Suprapubic skin (tissue), 4 donors: ENCODE measurements at regions not wholly inside any gene's neighbourhood (a gene's known extent, or its start where the extent isn't known, plus 50 kb on each side); places are given as distances from the start of the nearest gene placed in this dataset.

Experiments used
- DNase-seq, 2 donors: peaks; one replicate each; pipeline ENCODE4 v3.0.0-alpha.2; 2019; ENCODE audit warnings: low spot score in 2 of 2
- H3K27ac ChIP-seq: fragments of 200-600 bp; sonication (generic); one replicate; pipeline ENCODE4 v1.5.1; 2019
- H3K27me3 ChIP-seq: fragments of 200-600 bp; sonication (generic); one replicate; pipeline ENCODE4 v1.5.1; 2019
- H3K36me3 ChIP-seq: fragments of 200-600 bp; sonication (generic); one replicate; pipeline ENCODE4 v1.5.1; 2019
- H3K4me1 ChIP-seq: fragments of 200-600 bp; sonication (generic); one replicate; pipeline ENCODE4 v1.5.1; 2019
- H3K4me3 ChIP-seq: fragments of 200-600 bp; sonication (generic); one replicate; pipeline ENCODE4 v1.5.1; 2019; ENCODE audit warnings: mild to moderate bottlenecking
- H3K9me3 ChIP-seq: fragments of 200-600 bp; sonication (generic); one replicate; pipeline ENCODE4 v1.5.1; 2019
- CTCF ChIP-seq, 2 donors: fragments of 200-600 bp in 1 of 2; fragments of 450-650 bp in 1 of 2; sonication (generic) in 1 of 2; IDR thresholded peaks; one replicate each; pipeline ENCODE4 v1.5.1; 2016 to 2019; ENCODE audit warnings: antibody characterized with exemption in 2 of 2, mild to moderate bottlenecking in 1 of 2, moderate library complexity in 1 of 2
- EP300 ChIP-seq: sonication (generic); formaldehyde crosslinking; IDR thresholded peaks from one replicate; pipeline ENCODE4 v1.6.1; 2017; ENCODE audit warnings: antibody characterized with exemption
- POLR2A ChIP-seq, 2 donors: fragments of 450-650 bp; IDR thresholded peaks; one replicate each; pipeline ENCODE4 v1.6.1; 2017; ENCODE audit warnings: antibody characterized with exemption in 2 of 2, mild to moderate bottlenecking in 2 of 2, moderate library complexity in 2 of 2
- POLR2AphosphoS5 ChIP-seq, 3 donors: sonication (generic); formaldehyde crosslinking; IDR thresholded peaks; one replicate each; pipeline ENCODE4 v1.6.1; 2017; ENCODE audit warnings: antibody characterized with exemption in 3 of 3
- WGBS: methylation state at CpG from one replicate; pipeline ENCODE4 v1.1.5; 2018; 5-methylcytosine and 5-hydroxymethylcytosine counted together

GRCh38 chr5:156109317-156110023 is 217.5 kb upstream of the SGCD start:
- no peaks in the 10 kb centered on the region for H3K36me3 ChIP-seq
- H3K4me3 ChIP-seq: no peak overlapping the region
- DNase-seq: no peak
- H3K27me3 ChIP-seq: no peaks in the 10 kb centered on the region
- WGBS: 64% methylated on average over 2 of the region's 2 CpGs
- H3K27ac ChIP-seq: no peak overlapping the region
- H3K4me1 ChIP-seq: no peaks in the 10 kb centered on the region
- TF ChIP-seq POLR2A (IDR thresholded peaks at IDR 0.05) (no peak), CTCF (IDR thresholded peaks at IDR 0.05) (no peak), EP300 (no peak), POLR2AphosphoS5 (IDR thresholded peaks at IDR 0.05) (no peak)
- H3K9me3 ChIP-seq: no peaks in the 10 kb centered on the region

- TF ChIP-seq CTCF (IDR thresholded peaks at IDR 0.05): no peak
- TF ChIP-seq POLR2A (IDR thresholded peaks at IDR 0.05): no peak
- TF ChIP-seq POLR2AphosphoS5 (IDR thresholded peaks at IDR 0.05): no peak
- no peak for TF ChIP-seq EP300
- Histone ChIP-seq H3K9me3 (no peaks in the 10 kb centered on the region), H3K36me3 (no peaks in the 10 kb centered on the region), H3K27ac (no peak overlapping the region), H3K4me3 (no peak overlapping the region), H3K27me3 (no peaks in the 10 kb centered on the region), H3K4me1 (no peaks in the 10 kb centered on the region)
- DNase-seq: no peak
- WGBS: 75% methylated on average over 4 of the region's 4 CpGs
Observed at GRCh38 chr5:156119692-156120091, 207.3 kb upstream of the SGCD start.

- 27% methylated on average over 4 of the region's 4 CpGs for WGBS
- H3K36me3 ChIP-seq: no peaks in the 10 kb centered on the region
- no peaks in the 10 kb centered on the region for H3K9me3 ChIP-seq
- H3K4me3 ChIP-seq: no peak overlapping the region
- no peak for TF ChIP-seq POLR2A (IDR thresholded peaks at IDR 0.05)
- no peak for TF ChIP-seq POLR2AphosphoS5 (IDR thresholded peaks at IDR 0.05)
- TF ChIP-seq EP300: no peak
- TF ChIP-seq CTCF (IDR thresholded peaks at IDR 0.05): no peak
- no peak overlapping the region for H3K27ac ChIP-seq
- no peaks in the 10 kb centered on the region for H3K27me3 ChIP-seq
- no peak for DNase-seq
- no peaks in the 10 kb centered on the region for H3K4me1 ChIP-seq
Observed at GRCh38 chr5:156120777-156121176, 206.2 kb upstream of the SGCD start.

- TF ChIP-seq EP300 (no peak), POLR2AphosphoS5 (IDR thresholded peaks at IDR 0.05) (no peak), POLR2A (IDR thresholded peaks at IDR 0.05) (no peak), CTCF (IDR thresholded peaks at IDR 0.05) (no peak)
- 71% methylated on average over 3 of the region's 3 CpGs for WGBS
- no peak for DNase-seq
- Histone ChIP-seq H3K27ac (no peak overlapping the region), H3K4me1 (no peaks in the 10 kb centered on the region), H3K9me3 (no peaks in the 10 kb centered on the region), H3K27me3 (no peaks in the 10 kb centered on the region), H3K36me3 (no peaks in the 10 kb centered on the region), H3K4me3 (no peak overlapping the region)
Observed at GRCh38 chr5:156121234-156121633, 205.7 kb upstream of the SGCD start.

- TF ChIP-seq CTCF (IDR thresholded peaks at IDR 0.05) (no peak), POLR2AphosphoS5 (IDR thresholded peaks at IDR 0.05) (no peak), EP300 (no peak), POLR2A (IDR thresholded peaks at IDR 0.05) (no peak)
- no peak overlapping the region for H3K27ac ChIP-seq
- H3K4me3 ChIP-seq: no peak overlapping the region
- WGBS: 87% methylated on average over 1 of the region's 1 CpG
- no peak for DNase-seq
- no peaks in the 10 kb centered on the region for H3K27me3 ChIP-seq
- no peaks in the 10 kb centered on the region for H3K4me1 ChIP-seq
- H3K9me3 ChIP-seq: no peaks in the 10 kb centered on the region
- no peaks in the 10 kb centered on the region for H3K36me3 ChIP-seq
Observed at GRCh38 chr5:156121882-156122281, 205.1 kb upstream of the SGCD start.
